ENCODE measurements at regions not wholly inside any gene's neighbourhood (a gene's known extent, or its start where the extent isn't known, plus 50 kb on each side); places are given as distances from the start of the nearest gene placed in this dataset.

DNA sequence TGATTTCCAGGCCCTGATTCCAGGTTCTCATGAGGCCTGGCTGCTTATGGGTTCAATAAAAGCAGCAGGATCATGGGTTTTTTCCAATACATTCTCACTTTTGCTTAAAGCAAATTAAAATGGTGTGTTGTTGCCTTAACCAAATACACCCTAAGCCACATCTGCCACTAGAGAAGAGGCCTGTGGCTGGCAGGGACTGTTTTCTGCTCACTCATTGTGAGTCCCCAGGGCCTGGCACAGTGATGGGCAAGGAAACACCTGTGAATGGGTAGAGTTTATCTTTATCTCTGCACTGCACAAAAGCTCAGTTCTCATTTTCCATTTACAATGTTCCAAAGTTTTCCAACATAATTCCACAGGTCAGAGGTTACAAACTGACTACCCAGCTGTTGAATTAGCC, 726.0 kb downstream of the UQCRFS1 start:
- Histone ChIP-seq H3K9ac (replicated peaks; ENCODE audit: extremely low read depth, insufficient read depth, low read length) (no peak overlapping the region), H3K79me2 (ENCODE audit: control insufficient read depth, insufficient read depth, low read length) (no peaks in the 10 kb centered on the region), H4K20me1 (replicated peaks; ENCODE audit: control insufficient read depth, extremely low read depth, insufficient read depth, low read length) (no peaks in the 10 kb centered on the region), H3K9me1 (replicated peaks; ENCODE audit: control insufficient read depth, extremely low read depth, insufficient read depth, low read length) (no peaks in the 10 kb centered on the region), H3K27me3 (ENCODE audit: control insufficient read depth in 2 of 2, insufficient read depth in 2 of 2, low read length in 2 of 2) (no peaks in the 10 kb centered on the region), H3K27ac (ENCODE audit: insufficient read depth, low read depth, low read length) (no peak overlapping the region), H2AFZ (ENCODE audit: low read depth, low read length) (no peak overlapping the region), H3K9me3 (replicated peaks; ENCODE audit: control insufficient read depth, insufficient read depth, low read length) (peaks cover 5% of the 10 kb centered on the region), H3K4me1 (ENCODE audit: control insufficient read depth, extremely low read depth, insufficient read depth, low read length) (no peaks in the 10 kb centered on the region), H3K4me2 (ENCODE audit: insufficient read depth, low read length) (no peak overlapping the region), H3K36me3 (ENCODE audit: control insufficient read depth in 2 of 2, extremely low read depth in 1 of 2, insufficient read depth in 2 of 2, low read length in 2 of 2) (no peaks in the 10 kb centered on the region), H3K4me3 (replicated peaks in 1 of 3; ENCODE audit: insufficient read depth in 1 of 3, low read depth in 1 of 3, low read length in 3 of 3) (no peak overlapping the region)
- intact Hi-C loops (cut with micrococcal nuclease) (no loop called here), dilution Hi-C loops (cut with MboI; ENCODE audit: extremely low pct_ligation_motif_present, low sequenced_read_pairs) (no loop called here)
- DNase-seq (ENCODE audit: low read depth, low spot score) (no peak), FAIRE-seq (no peak)
- ChIA-PET POLR2A (no interaction called here), CTCF (no interaction called here)
- no TSS peak for BruUV-seq (replicated peaks)
- no peak for TF ChIP-seq POLR2AphosphoS5 (IDR thresholded peaks at IDR 0.05; ENCODE audit: insufficient read depth, low read depth, low read length)

DNA sequence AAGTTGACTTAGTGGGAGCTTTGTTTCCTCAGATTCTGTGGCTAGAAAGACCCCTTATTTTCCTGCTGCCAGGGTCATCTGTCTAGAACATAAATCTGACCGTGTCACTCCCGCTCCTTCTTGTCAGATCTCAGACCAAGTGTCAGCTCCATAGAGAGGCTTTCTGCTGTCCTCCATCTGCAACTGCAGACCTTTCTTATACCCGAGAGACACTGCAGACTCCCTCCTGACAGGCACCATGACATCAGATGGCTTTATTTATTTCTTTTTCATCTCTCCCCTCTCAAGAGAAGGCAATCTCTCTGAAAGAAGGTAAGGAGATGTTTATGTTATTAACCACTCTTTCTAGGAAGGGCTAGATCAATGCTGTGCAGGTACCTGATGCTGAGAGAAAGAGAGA, 726.5 kb downstream of the UQCRFS1 start:
- no peaks in the 10 kb centered on the region for H3K4me1 ChIP-seq (ENCODE audit: control insufficient read depth, extremely low read depth, insufficient read depth, low read length)
- CTCF ChIA-PET: no interaction called here
- H3K4me3 ChIP-seq (replicated peaks in 1 of 3; ENCODE audit: insufficient read depth in 1 of 3, low read depth in 1 of 3, low read length in 3 of 3): no peak overlapping the region
- no peak overlapping the region for H3K27ac ChIP-seq (ENCODE audit: insufficient read depth, low read depth, low read length)
- H3K9me3 ChIP-seq (replicated peaks; ENCODE audit: control insufficient read depth, insufficient read depth, low read length): peaks cover 5% of the 10 kb centered on the region
- no peak for DNase-seq (ENCODE audit: low read depth, low spot score)
- POLR2A ChIA-PET: no interaction called here
- H3K27me3 ChIP-seq (ENCODE audit: control insufficient read depth in 2 of 2, insufficient read depth in 2 of 2, low read length in 2 of 2): no peaks in the 10 kb centered on the region
- H2AFZ ChIP-seq (ENCODE audit: low read depth, low read length): no peak overlapping the region
- H3K9me1 ChIP-seq (replicated peaks; ENCODE audit: control insufficient read depth, extremely low read depth, insufficient read depth, low read length): no peaks in the 10 kb centered on the region
- no peak for TF ChIP-seq JUN (IDR thresholded peaks at IDR 0.05; ENCODE audit: borderline replicate concordance, insufficient read depth, insufficient read length, low read depth)
- no peak for TF ChIP-seq POLR2AphosphoS5 (IDR thresholded peaks at IDR 0.05; ENCODE audit: insufficient read depth, low read depth, low read length)
- TF ChIP-seq, protein P1, sequence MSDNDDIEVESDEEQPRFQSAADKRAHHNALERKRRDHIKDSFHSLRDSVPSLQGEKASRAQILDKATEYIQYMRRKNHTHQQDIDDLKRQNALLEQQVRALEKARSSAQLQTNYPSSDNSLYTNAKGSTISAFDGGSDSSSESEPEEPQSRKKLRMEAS (IDR thresholded peaks at IDR 0.05; ENCODE audit: insufficient read depth, insufficient read length): no peak
- TF ChIP-seq, protein P2, sequence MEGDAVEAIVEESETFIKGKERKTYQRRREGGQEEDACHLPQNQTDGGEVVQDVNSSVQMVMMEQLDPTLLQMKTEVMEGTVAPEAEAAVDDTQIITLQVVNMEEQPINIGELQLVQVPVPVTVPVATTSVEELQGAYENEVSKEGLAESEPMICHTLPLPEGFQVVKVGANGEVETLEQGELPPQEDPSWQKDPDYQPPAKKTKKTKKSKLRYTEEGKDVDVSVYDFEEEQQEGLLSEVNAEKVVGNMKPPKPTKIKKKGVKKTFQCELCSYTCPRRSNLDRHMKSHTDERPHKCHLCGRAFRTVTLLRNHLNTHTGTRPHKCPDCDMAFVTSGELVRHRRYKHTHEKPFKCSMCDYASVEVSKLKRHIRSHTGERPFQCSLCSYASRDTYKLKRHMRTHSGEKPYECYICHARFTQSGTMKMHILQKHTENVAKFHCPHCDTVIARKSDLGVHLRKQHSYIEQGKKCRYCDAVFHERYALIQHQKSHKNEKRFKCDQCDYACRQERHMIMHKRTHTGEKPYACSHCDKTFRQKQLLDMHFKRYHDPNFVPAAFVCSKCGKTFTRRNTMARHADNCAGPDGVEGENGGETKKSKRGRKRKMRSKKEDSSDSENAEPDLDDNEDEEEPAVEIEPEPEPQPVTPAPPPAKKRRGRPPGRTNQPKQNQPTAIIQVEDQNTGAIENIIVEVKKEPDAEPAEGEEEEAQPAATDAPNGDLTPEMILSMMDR (IDR thresholded peaks at IDR 0.05; ENCODE audit: extremely low read depth in 1 of 2, insufficient read depth in 1 of 2, low read depth in 1 of 2, low read length in 2 of 2): no peak
- no peak for TF ChIP-seq POLR2A (IDR thresholded peaks at IDR 0.05; ENCODE audit: low read depth, low read length)
- no peak for TF ChIP-seq EZH2 (IDR thresholded peaks at IDR 0.05; ENCODE audit: borderline replicate concordance, low read depth, low read length, severe bottlenecking)
- TF ChIP-seq GATA2 (IDR thresholded peaks at IDR 0.05; ENCODE audit: insufficient read depth, insufficient read length, low read depth, low read length): no peak
- no peak for TF ChIP-seq MYC (IDR thresholded peaks at IDR 0.05; ENCODE audit: low read depth, low read length)
- TF ChIP-seq FOS (IDR thresholded peaks at IDR 0.05; ENCODE audit: borderline replicate concordance, insufficient read depth, low read length): no peak
- intact Hi-C loops (cut with micrococcal nuclease) (no loop called here), dilution Hi-C loops (cut with MboI; ENCODE audit: extremely low pct_ligation_motif_present, low sequenced_read_pairs) (no loop called here)
- FAIRE-seq: no peak
- H3K4me2 ChIP-seq (ENCODE audit: insufficient read depth, low read length): no peak overlapping the region
- H3K79me2 ChIP-seq (ENCODE audit: control insufficient read depth, insufficient read depth, low read length): no peaks in the 10 kb centered on the region
- no peaks in the 10 kb centered on the region for H3K36me3 ChIP-seq (ENCODE audit: control insufficient read depth in 2 of 2, extremely low read depth in 1 of 2, insufficient read depth in 2 of 2, low read length in 2 of 2)
- H4K20me1 ChIP-seq (replicated peaks; ENCODE audit: control insufficient read depth, extremely low read depth, insufficient read depth, low read length): no peaks in the 10 kb centered on the region
- H3K9ac ChIP-seq (replicated peaks; ENCODE audit: extremely low read depth, insufficient read depth, low read length): no peak overlapping the region
- BruUV-seq (replicated peaks): no TSS peak

Measured in endothelial cell of umbilical vein (primary cell).